ENCODE measurements at regions not wholly inside any gene's neighbourhood (a gene's known extent, or its start where the extent isn't known, plus 50 kb on each side); places are given as distances from the start of the nearest gene placed in this dataset.
A peak's percentile ranks its signal among the peaks of the same experiment; 100 is the strongest.
"Not testable (repeated sequence)": the region's sequence is repeated elsewhere in the genome, so short reads cannot be mapped to it uniquely, and the experiment has no call there.

DNA sequence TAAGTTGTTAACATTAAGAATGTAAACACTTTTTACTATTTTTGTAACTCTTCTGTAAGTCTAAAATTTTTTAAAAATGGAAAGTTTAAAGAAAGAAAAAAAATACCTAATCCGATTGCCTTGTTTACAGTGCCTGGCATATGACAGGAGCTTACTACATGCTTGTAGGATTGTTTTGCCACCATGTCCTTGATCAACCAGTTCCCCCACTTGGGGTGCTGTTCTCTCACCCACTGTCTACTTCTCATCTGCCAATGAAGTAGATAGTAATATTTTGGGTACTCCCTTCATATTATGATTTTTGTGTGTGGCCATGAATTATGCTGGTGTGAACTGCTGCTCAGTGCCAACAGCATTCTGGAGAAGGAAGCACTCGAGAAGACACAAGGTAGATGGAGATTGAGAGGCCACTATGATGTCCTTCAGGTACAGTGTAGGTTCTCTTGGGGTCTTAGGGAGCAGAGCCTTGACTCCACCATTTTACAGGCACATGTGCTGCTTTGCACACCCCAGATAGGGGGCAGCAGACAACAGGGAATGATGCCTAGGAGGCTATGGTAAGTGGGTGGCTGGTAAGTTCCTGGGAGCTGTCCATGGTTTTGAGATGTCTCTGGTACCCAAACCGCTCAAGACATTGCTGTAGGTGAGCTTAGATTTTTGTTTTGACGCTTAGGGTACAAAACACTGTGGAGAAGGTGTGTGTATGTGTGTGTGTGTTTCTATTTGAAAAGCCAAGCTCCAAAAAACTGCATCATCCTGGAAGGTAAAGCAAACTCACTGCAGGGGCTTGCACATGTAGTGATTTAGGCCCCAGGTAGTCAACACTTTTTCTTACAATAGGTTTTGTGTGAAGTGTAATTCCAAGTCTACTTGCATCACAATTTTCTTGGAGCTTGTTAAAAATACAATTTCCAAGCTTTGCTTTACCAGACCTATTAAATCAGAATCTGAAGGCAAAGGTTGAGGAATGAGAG lies 494.5 kb upstream of the LARGE1 start:
- peak; percentile 8 for DNase-seq (ENCODE audit: low read depth)
- peak; percentile 10 for TF ChIP-seq CTCF (conservative IDR thresholded peaks at IDR 0.05; ENCODE audit: control insufficient read depth, insufficient read depth, low read depth, low read length)
- H3K4me3 ChIP-seq (ENCODE audit: control insufficient read depth, low read depth, low read length): no peak overlapping the region

- DNase-seq (ENCODE audit: low read depth): no peak
- no peak for TF ChIP-seq CTCF (conservative IDR thresholded peaks at IDR 0.05; ENCODE audit: control insufficient read depth, insufficient read depth, low read depth, low read length)
- no peak overlapping the region for H3K4me3 ChIP-seq (ENCODE audit: control insufficient read depth, low read depth, low read length)
These were observed 496.0 kb upstream of the LARGE1 start for GRCh38 chr22:34416022-34416860.

GRCh38 chr22:34422948-34423347 lies 502.7 kb upstream of the LARGE1 start:
- H3K4me3 ChIP-seq (ENCODE audit: control insufficient read depth, low read depth, low read length); DNase-seq (ENCODE audit: low read depth): not testable (repeated sequence)

DNA sequence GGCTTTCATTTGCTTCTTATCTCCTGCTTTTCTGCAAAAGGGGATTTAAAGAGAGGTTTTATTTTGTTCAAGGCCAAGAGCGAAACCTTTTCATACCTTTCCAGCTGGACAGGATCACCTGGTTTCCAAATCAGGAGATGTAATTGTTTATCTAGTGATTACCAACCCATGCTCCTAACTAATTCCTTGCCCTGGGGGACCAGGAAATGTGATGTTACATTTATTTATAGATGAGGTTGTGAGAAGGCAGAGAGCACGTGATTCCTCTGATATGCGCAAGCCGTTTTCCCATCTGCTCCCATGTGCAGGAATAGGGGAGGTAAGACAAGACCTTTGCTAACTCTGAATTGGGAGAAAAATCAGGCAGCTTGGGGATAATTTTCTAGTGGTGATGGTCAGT lies 507.2 kb upstream of the LARGE1 start:
- H3K4me3 ChIP-seq (ENCODE audit: control insufficient read depth, low read depth, low read length): no peak overlapping the region
- no peak for TF ChIP-seq CTCF (conservative IDR thresholded peaks at IDR 0.05; ENCODE audit: control insufficient read depth, insufficient read depth, low read depth, low read length)
- no peak for DNase-seq (ENCODE audit: low read depth)

- DNase-seq (ENCODE audit: low read depth): no peak
- no peak for TF ChIP-seq CTCF (conservative IDR thresholded peaks at IDR 0.05; ENCODE audit: control insufficient read depth, insufficient read depth, low read depth, low read length)
- H3K4me3 ChIP-seq (ENCODE audit: control insufficient read depth, low read depth, low read length): no peak overlapping the region
These were observed 507.6 kb upstream of the LARGE1 start for GRCh38 chr22:34427841-34428240.

DNA sequence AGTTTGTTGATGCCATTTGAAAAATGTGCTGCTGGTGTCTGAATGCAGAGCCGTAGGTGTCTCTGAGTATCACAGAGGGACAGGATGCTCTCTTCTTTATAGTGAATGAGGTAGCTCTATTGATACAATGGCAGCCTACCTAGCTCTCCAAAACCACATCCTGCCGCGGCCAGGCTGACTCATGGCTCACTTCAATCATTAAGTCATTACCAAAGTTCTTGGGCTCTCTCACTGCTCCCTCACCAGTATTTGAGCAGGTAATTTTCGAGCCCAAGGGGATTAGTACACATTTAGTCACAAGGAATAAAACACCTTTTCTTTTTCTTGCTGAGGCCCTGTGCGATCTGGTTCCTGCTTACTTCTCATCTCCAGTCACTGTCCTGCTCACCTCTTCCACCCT lies 509.0 kb upstream of the LARGE1 start:
- DNase-seq (ENCODE audit: low read depth): no peak
- TF ChIP-seq CTCF (conservative IDR thresholded peaks at IDR 0.05; ENCODE audit: control insufficient read depth, insufficient read depth, low read depth, low read length): no peak
- no peak overlapping the region for H3K4me3 ChIP-seq (ENCODE audit: control insufficient read depth, low read depth, low read length)

DNA sequence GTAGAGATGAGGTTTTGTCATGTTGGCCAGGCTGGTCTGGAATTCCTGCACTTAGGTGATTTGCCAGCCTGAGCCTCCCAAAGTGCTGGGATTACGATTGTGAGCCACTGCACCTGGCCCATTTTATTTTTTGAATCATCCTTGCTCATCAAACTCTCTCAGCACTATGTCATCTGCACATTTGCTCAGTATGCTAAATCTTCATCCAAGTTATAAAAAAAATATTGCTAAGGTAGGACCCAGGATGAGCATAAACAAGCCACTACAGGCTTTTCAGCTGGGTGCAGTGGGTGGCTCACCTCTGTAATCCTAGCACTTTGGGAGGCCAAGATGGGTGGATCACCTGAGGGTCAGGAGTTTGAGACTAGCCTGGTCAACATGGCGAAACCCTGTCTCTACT lies 510.1 kb upstream of the LARGE1 start:
- H3K4me3 ChIP-seq (ENCODE audit: control insufficient read depth, low read depth, low read length): no peak overlapping the region
- no peak for DNase-seq (ENCODE audit: low read depth)
- TF ChIP-seq CTCF (conservative IDR thresholded peaks at IDR 0.05; ENCODE audit: control insufficient read depth, insufficient read depth, low read depth, low read length): no peak
